Stomach (tissue), 8 donors: ENCODE measurements at regions not wholly inside any gene's neighbourhood (a gene's known extent, or its start where the extent isn't known, plus 50 kb on each side); places are given as distances from the start of the nearest gene placed in this dataset.

Experiments
- DNase-seq, 2 donors: peaks; one replicate each; pipeline versions ENCODE4 v3.0.0 to v3.0.0-alpha.2; 2013 to 2019
- H3K27ac ChIP-seq, 5 donors: fragments of 200-600 bp in 4 of 5; sonication (generic) in 4 of 5; one replicate each; pipeline ENCODE4 v1.5.1; 2013 to 2019; ENCODE audit warnings: mild to moderate bottlenecking in 1 of 5, moderate library complexity in 1 of 5
- H3K27me3 ChIP-seq, 3 donors: fragments of 200-600 bp; sonication (generic); one replicate each; pipeline ENCODE4 v1.5.1; 2017 to 2019; ENCODE audit warnings: mixed run types in 1 of 3
- H3K36me3 ChIP-seq, 4 donors: fragments of 200-600 bp; sonication (generic); 1 replicate in 3 of 4; 2 replicates in 1 of 4; pipeline ENCODE4 v1.5.1; 2016 to 2019
- H3K4me1 ChIP-seq, 4 donors: fragments of 200-600 bp; sonication (generic); one replicate each; pipeline ENCODE4 v1.5.1; 2016 to 2019
- H3K4me3 ChIP-seq, 4 donors: fragments of 200-600 bp; sonication (generic) in 3 of 4; one replicate each; pipeline ENCODE4 v1.5.1; 2016 to 2019; ENCODE audit warnings: mild to moderate bottlenecking in 1 of 4
- H3K9me3 ChIP-seq, 4 donors: fragments of 200-600 bp; sonication (generic); one replicate each; pipeline ENCODE4 v1.5.1; 2016 to 2019
- EP300 ChIP-seq: sonication (generic); formaldehyde crosslinking; IDR thresholded peaks from one replicate; pipeline ENCODE4 v1.6.1; 2017; ENCODE audit warnings: antibody characterized with exemption
- POLR2A ChIP-seq, 4 donors: fragments of 450-650 bp; IDR thresholded peaks; one replicate each; pipeline ENCODE4 v1.6.1; 2016; ENCODE audit warnings: antibody characterized with exemption in 4 of 4, control low read depth in 2 of 4, mild to moderate bottlenecking in 1 of 4, moderate library complexity in 1 of 4
- POLR2AphosphoS5 ChIP-seq, 3 donors: sonication (generic); formaldehyde crosslinking; IDR thresholded peaks; one replicate each; pipeline ENCODE4 v1.6.1; 2016; ENCODE audit warnings: antibody characterized with exemption in 3 of 3
- WGBS, 5 donors: extraction: QIAGEN DNeasy Blood & Tissue Kit in 3 of 5; methylation state at CpG; one replicate each; pipeline versions ENCODE4 v1.1.5 to v1.1.7; 2013 to 2018; 5-methylcytosine and 5-hydroxymethylcytosine counted together
- intact Hi-C: fragments of 100-400 bp; cut with DNase I; formaldehyde crosslinking; loops from one replicate; pipeline ENCODE4 v1.15.1; 2023; ENCODE audit warnings: low total_unique reads
- TF ChIP-seq, protein P1 (sequence below), 7 experiments: fragments of 450-650 bp in 4 of 7; fragments of 200-600 bp in 3 of 7; sonication (generic) in 3 of 7; IDR thresholded peaks; one replicate each; pipeline ENCODE4 v1.5.1; 2016 to 2019; ENCODE audit warnings: antibody characterized with exemption in 7 of 7, control low read depth in 2 of 7, mild to moderate bottlenecking in 1 of 7
- donor health status: healthy with polysubstance abuse.
- donor health status: Bipolar disorder and iron deficiency.
- donor health status: healthy.

DNA sequence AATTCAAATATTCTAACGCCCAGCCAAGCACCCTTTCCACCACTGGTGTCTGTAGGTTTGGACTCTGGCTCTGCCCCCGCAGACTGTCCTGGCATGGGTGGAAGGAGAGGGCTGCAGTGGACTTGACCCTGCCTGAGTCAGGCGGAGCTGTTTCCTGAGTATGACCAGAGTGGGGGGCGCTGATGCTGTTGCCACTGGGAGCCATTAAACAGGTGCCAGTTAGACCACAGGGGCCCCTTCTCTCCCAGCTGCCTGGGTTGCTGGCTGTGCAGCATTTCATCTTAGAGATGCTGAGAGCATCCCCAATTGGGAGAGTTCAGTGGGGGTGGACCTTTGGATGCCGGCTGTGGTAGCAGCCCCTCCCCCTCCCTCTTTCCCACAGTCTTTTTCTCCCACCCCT is 539.5 kb downstream of the MATN1 start:
- Histone ChIP-seq H3K4me1 (no peaks in the 10 kb centered on the region), H3K27me3 (peaks cover 0 to 39% (median 0%) of the 10 kb centered on the region in 3 donors), H3K4me3 (no peak overlapping the region), H3K27ac (no peak overlapping the region), H3K9me3 (peaks cover 0 to 4% (median 1%) of the 10 kb centered on the region in 4 donors), H3K36me3 (no peaks in the 10 kb centered on the region)
- intact Hi-C loops = no loop called here
- TF ChIP-seq, protein P1, sequence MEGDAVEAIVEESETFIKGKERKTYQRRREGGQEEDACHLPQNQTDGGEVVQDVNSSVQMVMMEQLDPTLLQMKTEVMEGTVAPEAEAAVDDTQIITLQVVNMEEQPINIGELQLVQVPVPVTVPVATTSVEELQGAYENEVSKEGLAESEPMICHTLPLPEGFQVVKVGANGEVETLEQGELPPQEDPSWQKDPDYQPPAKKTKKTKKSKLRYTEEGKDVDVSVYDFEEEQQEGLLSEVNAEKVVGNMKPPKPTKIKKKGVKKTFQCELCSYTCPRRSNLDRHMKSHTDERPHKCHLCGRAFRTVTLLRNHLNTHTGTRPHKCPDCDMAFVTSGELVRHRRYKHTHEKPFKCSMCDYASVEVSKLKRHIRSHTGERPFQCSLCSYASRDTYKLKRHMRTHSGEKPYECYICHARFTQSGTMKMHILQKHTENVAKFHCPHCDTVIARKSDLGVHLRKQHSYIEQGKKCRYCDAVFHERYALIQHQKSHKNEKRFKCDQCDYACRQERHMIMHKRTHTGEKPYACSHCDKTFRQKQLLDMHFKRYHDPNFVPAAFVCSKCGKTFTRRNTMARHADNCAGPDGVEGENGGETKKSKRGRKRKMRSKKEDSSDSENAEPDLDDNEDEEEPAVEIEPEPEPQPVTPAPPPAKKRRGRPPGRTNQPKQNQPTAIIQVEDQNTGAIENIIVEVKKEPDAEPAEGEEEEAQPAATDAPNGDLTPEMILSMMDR (IDR thresholded peaks at IDR 0.05) = no peak
- TF ChIP-seq EP300 (no peak), POLR2AphosphoS5 (IDR thresholded peaks at IDR 0.05) (no peak), POLR2A (IDR thresholded peaks at IDR 0.05) (no peak)
- no peak for DNase-seq
- WGBS, 5 donors = 59 to 74% (median 70%) methylated on average over 5 of the region's 5 CpGs

DNA sequence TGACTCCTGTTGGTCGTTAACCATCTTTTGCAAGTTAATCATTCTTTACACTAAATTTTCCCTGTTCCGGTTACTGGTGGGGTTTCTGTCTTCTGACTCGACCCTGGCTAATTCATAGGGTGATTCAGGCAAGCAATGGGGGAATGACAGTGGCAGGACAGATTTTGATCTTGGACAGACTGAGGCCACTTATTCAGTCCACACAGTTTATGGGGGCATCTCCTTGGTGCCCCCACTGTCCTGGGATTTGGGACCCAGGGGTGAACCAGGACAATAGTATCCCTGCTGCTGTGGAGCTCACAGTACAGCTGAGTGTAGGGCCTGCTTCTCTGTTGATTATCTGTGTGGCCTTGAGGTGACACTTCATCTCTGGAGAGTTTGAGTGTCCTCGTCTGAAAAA is 540.4 kb downstream of the MATN1 start:
- H3K27me3 ChIP-seq = peaks cover 0 to 39% (median 0%) of the 10 kb centered on the region in 3 donors
- 62 to 82% (median 69%) methylated on average over 4 of the region's 4 CpGs for WGBS, 5 donors
- no peaks in the 10 kb centered on the region for H3K4me1 ChIP-seq
- H3K9me3 ChIP-seq = peaks cover 0 to 12% (median 8%) of the 10 kb centered on the region in 4 donors
- H3K27ac ChIP-seq = no peak overlapping the region
- intact Hi-C loops = no loop called here
- TF ChIP-seq EP300 (no peak), POLR2A (IDR thresholded peaks at IDR 0.05) (no peak), POLR2AphosphoS5 (IDR thresholded peaks at IDR 0.05) (no peak)
- TF ChIP-seq, protein P1 (IDR thresholded peaks at IDR 0.05) = no peak
- DNase-seq = no peak
- no peaks in the 10 kb centered on the region for H3K36me3 ChIP-seq
- no peak overlapping the region for H3K4me3 ChIP-seq

DNA sequence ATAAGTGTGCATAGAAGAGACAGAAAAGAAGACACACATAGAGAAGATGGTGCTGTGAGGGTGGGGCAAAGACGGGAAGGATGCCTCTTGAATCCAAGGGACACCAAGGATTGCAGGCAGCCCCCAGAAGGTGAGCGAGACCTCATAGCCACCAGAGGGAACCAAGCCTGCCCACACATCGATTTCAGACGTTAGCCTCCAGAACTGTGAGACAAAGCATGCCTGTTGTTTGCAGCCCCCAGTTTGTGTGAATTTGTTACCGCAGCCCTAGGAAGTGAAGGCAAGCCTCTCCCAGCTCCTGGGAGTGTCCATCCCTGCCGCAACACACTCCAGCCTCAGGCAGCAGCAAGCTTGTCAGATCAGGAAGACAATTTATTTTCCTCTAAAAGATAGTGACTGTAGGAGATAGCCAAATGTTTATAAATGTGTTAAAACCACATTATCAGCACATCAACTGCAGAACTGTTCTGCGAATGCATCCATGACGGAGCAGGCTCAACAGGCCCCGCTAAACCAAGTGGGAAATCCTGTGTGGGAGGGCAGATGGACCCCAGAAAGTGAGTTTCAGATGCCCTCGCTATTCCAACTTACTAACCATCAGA is 543.3 kb downstream of the MATN1 start:
- no peak for TF ChIP-seq POLR2AphosphoS5 (IDR thresholded peaks at IDR 0.05)
- TF ChIP-seq EP300 = no peak
- H3K27me3 ChIP-seq = peaks cover 0 to 9% (median 0%) of the 10 kb centered on the region in 3 donors
- peaks cover 0 to 12% (median 8%) of the 10 kb centered on the region in 4 donors for H3K9me3 ChIP-seq
- no peaks in the 10 kb centered on the region for H3K36me3 ChIP-seq
- no peak overlapping the region for H3K4me3 ChIP-seq
- 53 to 66% (median 57%) methylated on average over 10 of the region's 10 CpGs for WGBS, 5 donors
- H3K4me1 ChIP-seq = no peaks in the 10 kb centered on the region
- no peak overlapping the region for H3K27ac ChIP-seq
- peak in 1 of 2 donors; percentile 17 for DNase-seq
- intact Hi-C loops = no loop called here

DNA sequence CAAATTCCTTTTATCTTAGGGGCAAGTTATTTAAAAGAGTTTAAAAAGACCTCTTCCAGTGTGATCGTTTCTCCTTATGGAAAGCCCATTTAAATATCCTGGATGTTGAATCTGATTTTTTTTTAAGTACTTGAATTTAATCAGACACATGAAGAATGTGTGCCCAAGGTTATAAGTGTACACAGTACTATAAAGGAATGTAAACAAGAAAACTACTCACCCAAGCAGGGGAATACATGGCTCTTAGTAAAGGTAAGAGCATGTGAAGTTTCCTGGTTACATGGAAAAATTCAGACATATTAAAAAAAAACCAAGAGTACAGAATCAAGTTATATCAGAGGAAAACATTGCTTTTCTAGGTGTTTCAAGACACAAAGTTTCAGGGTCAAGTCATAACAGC is 546.9 kb downstream of the MATN1 start:
- 18 to 50% (median 30%) methylated on average over 1 of the region's 1 CpG for WGBS, 5 donors
- Histone ChIP-seq H3K27ac (no peak overlapping the region), H3K36me3 (no peaks in the 10 kb centered on the region), H3K4me1 (no peaks in the 10 kb centered on the region), H3K9me3 (peaks cover 0 to 12% (median 8%) of the 10 kb centered on the region in 4 donors), H3K4me3 (no peak overlapping the region), H3K27me3 (peaks cover 0 to 5% (median 0%) of the 10 kb centered on the region in 3 donors)
- no peak for DNase-seq
- TF ChIP-seq POLR2A (IDR thresholded peaks at IDR 0.05) = no peak
- TF ChIP-seq, protein P1 (IDR thresholded peaks at IDR 0.05) = no peak
- no peak for TF ChIP-seq POLR2AphosphoS5 (IDR thresholded peaks at IDR 0.05)
- no peak for TF ChIP-seq EP300
- intact Hi-C loops = no loop called here

DNA sequence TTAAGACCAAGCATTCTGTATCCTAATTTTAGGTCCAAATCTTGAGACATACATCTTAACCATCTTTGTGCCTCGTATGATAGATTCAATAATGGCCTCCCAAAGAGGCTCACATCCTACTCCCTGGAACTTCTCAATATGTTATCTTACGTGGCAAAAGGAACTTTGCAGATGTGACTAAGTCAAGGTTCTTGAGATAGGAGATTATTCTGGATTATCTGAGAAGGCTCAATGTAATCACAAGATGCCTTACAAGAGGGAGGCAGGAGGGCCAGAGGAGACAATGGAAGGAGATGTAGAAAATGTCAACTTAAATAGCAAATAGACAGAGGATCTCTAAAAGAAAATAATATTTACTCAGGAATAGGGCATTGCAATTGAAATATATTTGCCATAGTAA is 548.9 kb downstream of the MATN1 start:
- 43 to 72% (median 57%) methylated on average over 2 of the region's 2 CpGs for WGBS, 5 donors
- DNase-seq = no peak
- intact Hi-C loops = no loop called here
- H3K4me3 ChIP-seq = no peak overlapping the region
- H3K27ac ChIP-seq = no peak overlapping the region
- H3K27me3 ChIP-seq = peaks cover 0 to 5% (median 0%) of the 10 kb centered on the region in 3 donors
- TF ChIP-seq EP300 = no peak
- TF ChIP-seq POLR2A (IDR thresholded peaks at IDR 0.05) = no peak
- no peak for TF ChIP-seq POLR2AphosphoS5 (IDR thresholded peaks at IDR 0.05)
- TF ChIP-seq, protein P1 (IDR thresholded peaks at IDR 0.05) = no peak
- H3K36me3 ChIP-seq = no peaks in the 10 kb centered on the region
- no peaks in the 10 kb centered on the region for H3K4me1 ChIP-seq
- peaks cover 0 to 12% (median 8%) of the 10 kb centered on the region in 4 donors for H3K9me3 ChIP-seq
